HCT116 (cell line): ENCODE measurements at regions not wholly inside any gene's neighbourhood (a gene's known extent, or its start where the extent isn't known, plus 50 kb on each side); places are given as distances from the start of the nearest gene placed in this dataset.

Source experiments
- ATAC-seq: fragments of 200-7000 bp; cut with Tn5 transposase; 2 replicates; pipeline ENCODE4 v1.9.1; 2020; ENCODE audit warnings: mild to moderate bottlenecking, moderate library complexity
- BruUV-seq: library from RNA; stranded (reverse); fragments of 400-500 nt; replicated peaks from 2 replicates; lab custom pipeline; 2021; lab: Mats Ljungman, UMichigan
- CTCF ChIA-PET: fragments of 300-600 bp; sonication (Branson Sonifier 250); formaldehyde crosslinking; loops from one replicate; lab custom pipeline; 2021; ENCODE audit warnings: antibody characterized with exemption; lab: Charles Lee
- POLR2A ChIA-PET: fragments of 300-600, 350-600 bp; sonication (Branson Sonifier 250); formaldehyde crosslinking; loops from one replicate; lab custom pipeline; 2021; ENCODE audit warnings: antibody characterized with exemption; lab: Charles Lee
- RAD21 ChIA-PET, 2 experiments: fragments of 300-600 bp; sonication (Branson Sonifier 250); formaldehyde crosslinking; loops; one replicate each; lab custom pipeline; 2023; ENCODE audit warnings: low total read pairs in 2 of 2; ENCODE audit not compliant: uncharacterized antibody in 2 of 2, unreplicated experiment in 2 of 2, low non-redundant PET in 1 of 2; lab: Charles Lee
- DNase-seq: peaks from one replicate; pipeline ENCODE4 v3.0.0-alpha.2; 2010; ENCODE audit warnings: low read depth, low spot score
- H2AFZ ChIP-seq: fragments of 200-600 bp; shearing (Covaris generic), sonication (generic); 2 replicates; pipeline ENCODE4 v1.6.1; 2017; ENCODE audit warnings: low read depth, mixed run types, mixed read lengths, antibody characterized with exemption, low read length; ENCODE audit not compliant: poor library complexity, severe bottlenecking
- H3K27ac ChIP-seq: 2 replicates; pipeline ENCODE4 v1.5.1; 2012; ENCODE audit warnings: low read depth, low read length
- H3K27me3 ChIP-seq: fragments of 200-600 bp; sonication (generic); 2 replicates; pipeline ENCODE4 v1.6.1; 2016; ENCODE audit warnings: mixed run types, low read length, mixed read lengths; ENCODE audit not compliant: insufficient read depth
- H3K36me3 ChIP-seq, 2 experiments: fragments of 200-500 bp in 1 of 2; fragments of 200-600 bp in 1 of 2; sonication (Bioruptor generic) in 1 of 2; sonication (generic) in 1 of 2; 2 replicates each; pipeline versions ENCODE4 v1.5.1 to v1.6.1; 2014 to 2016; ENCODE audit warnings: low read length in 2 of 2, inconsistent platforms in 1 of 2, mixed read lengths in 1 of 2, mixed run types in 1 of 2; ENCODE audit not compliant: insufficient read depth in 2 of 2, control insufficient read depth in 1 of 2
- H3K4me1 ChIP-seq, 2 experiments: fragments of 200-600 bp in 1 of 2; sonication (generic) in 1 of 2; 2 replicates each; pipeline versions ENCODE4 v1.5.1 to v1.6.1; 2012 to 2017; ENCODE audit warnings: low read length in 2 of 2, inconsistent platforms in 1 of 2, mild to moderate bottlenecking in 1 of 2, mixed read lengths in 1 of 2, mixed run types in 1 of 2, moderate library complexity in 1 of 2; ENCODE audit not compliant: insufficient read depth in 2 of 2, control insufficient read depth in 1 of 2
- H3K4me2 ChIP-seq: fragments of 200-600 bp; sonication (generic); 2 replicates; pipeline ENCODE4 v1.6.1; 2017; ENCODE audit warnings: mixed run types, low read length, mixed read lengths
- H3K4me3 ChIP-seq, 2 experiments: fragments of 200-600 bp in 1 of 2; sonication (generic) in 1 of 2; replicated peaks in 1 of 2; 2 replicates each; pipeline ENCODE4 v1.5.1; 2011 to 2016; ENCODE audit warnings: low read length in 2 of 2, control low read depth in 1 of 2, low read depth in 1 of 2, mild to moderate bottlenecking in 1 of 2, mixed read lengths in 1 of 2, mixed run types in 1 of 2
- H3K79me2 ChIP-seq: fragments of 200-600 bp; sonication (generic); 2 replicates; pipeline ENCODE4 v1.6.1; 2017; ENCODE audit warnings: mild to moderate bottlenecking, mixed run types, low read length, moderate library complexity, mixed read lengths; ENCODE audit not compliant: insufficient read depth
- H3K9ac ChIP-seq: fragments of 200-600 bp; sonication (generic); 2 replicates; pipeline ENCODE4 v1.6.1; 2016; ENCODE audit warnings: low read length, mixed read lengths
- H3K9me2 ChIP-seq: fragments of 200-600 bp; sonication (generic), shearing (Covaris generic); 2 replicates; pipeline ENCODE4 v1.6.1; 2017; ENCODE audit warnings: mixed run types, mild to moderate bottlenecking, moderate library complexity; ENCODE audit not compliant: insufficient read depth
- H3K9me3 ChIP-seq, 2 experiments: fragments of 200-500 bp in 1 of 2; fragments of 200-600 bp in 1 of 2; sonication (Bioruptor generic) in 1 of 2; sonication (generic) in 1 of 2; 2 replicates each; pipeline ENCODE4 v1.6.1; 2014 to 2017; ENCODE audit warnings: low read length in 2 of 2, mixed read lengths in 2 of 2, inconsistent platforms in 1 of 2, low read depth in 1 of 2, mild to moderate bottlenecking in 1 of 2, mixed run types in 1 of 2, moderate library complexity in 1 of 2; ENCODE audit not compliant: control insufficient read depth in 1 of 2, insufficient read depth in 1 of 2
- H4K20me1 ChIP-seq: fragments of 200-600 bp; sonication (generic), shearing (Covaris generic); 2 replicates; pipeline ENCODE4 v1.6.1; 2017; ENCODE audit warnings: mixed run types, mild to moderate bottlenecking, moderate library complexity; ENCODE audit not compliant: insufficient read depth
- ATF3 ChIP-seq: IDR thresholded peaks from 2 replicates; pipeline ENCODE4 v1.6.1; 2012
- CEBPB ChIP-seq: IDR thresholded peaks from 2 replicates; pipeline ENCODE4 v1.6.1; 2012; ENCODE audit warnings: low read depth
- CTCF ChIP-seq, 3 experiments: fragments of 200-600 bp in 1 of 3; sonication (generic) in 1 of 3; IDR thresholded peaks in 2 of 3; conservative IDR thresholded peaks in 1 of 3; 2 replicates each; pipeline ENCODE4 v1.5.1; 2012 to 2017; ENCODE audit warnings: low read depth in 2 of 3, low read length in 2 of 3, antibody characterized with exemption in 1 of 3, borderline replicate concordance in 1 of 3, control low read depth in 1 of 3, mild to moderate bottlenecking in 1 of 3, mixed read lengths in 1 of 3, mixed run types in 1 of 3, moderate library complexity in 1 of 3; ENCODE audit not compliant: insufficient read depth in 1 of 3
- EGR1 ChIP-seq: IDR thresholded peaks from 2 replicates; pipeline ENCODE4 v1.6.1; 2012; ENCODE audit warnings: low read depth
- ELF1 ChIP-seq: IDR thresholded peaks from 2 replicates; pipeline ENCODE4 v1.6.1; 2012; ENCODE audit warnings: low read depth, borderline replicate concordance
- EZH2 ChIP-seq: fragments of 200-600 bp; sonication (generic); IDR thresholded peaks from 2 replicates; pipeline ENCODE4 v1.6.1; 2017; ENCODE audit warnings: antibody characterized with exemption, mixed run types
- FOSL1 ChIP-seq: IDR thresholded peaks from 2 replicates; pipeline ENCODE4 v1.6.1; 2012; ENCODE audit warnings: low read depth
- POLR2A ChIP-seq: IDR thresholded peaks from 2 replicates; pipeline ENCODE4 v1.7.0; 2011; ENCODE audit warnings: borderline replicate concordance; ENCODE audit not compliant: insufficient read depth, insufficient read length; ENCODE audit errors: extremely low read depth
- RAD21 ChIP-seq: IDR thresholded peaks from 2 replicates; pipeline ENCODE4 v1.6.1; 2012; ENCODE audit warnings: low read depth, mild to moderate bottlenecking
- REST ChIP-seq: IDR thresholded peaks from 2 replicates; pipeline ENCODE4 v1.6.1; 2012; ENCODE audit warnings: low read depth
- SIN3A ChIP-seq: IDR thresholded peaks from 2 replicates; pipeline ENCODE4 v1.6.1; 2012; ENCODE audit warnings: low read depth
- SP1 ChIP-seq: IDR thresholded peaks from 2 replicates; pipeline ENCODE4 v1.6.1; 2012; ENCODE audit warnings: low read depth
- SRF ChIP-seq: IDR thresholded peaks from 2 replicates; pipeline ENCODE4 v1.6.1; 2012; ENCODE audit warnings: low read depth
- TCF7L2 ChIP-seq: IDR thresholded peaks from 2 replicates; pipeline ENCODE4 v1.7.0; 2011; ENCODE audit warnings: borderline replicate concordance, inconsistent platforms; ENCODE audit not compliant: insufficient read depth, insufficient read length; ENCODE audit errors: extremely low read depth
- YY1 ChIP-seq: IDR thresholded peaks from 2 replicates; pipeline ENCODE4 v1.6.1; 2011; ENCODE audit warnings: low read length, low read depth, moderate library complexity, mild to moderate bottlenecking; ENCODE audit not compliant: insufficient replicate concordance; ENCODE audit errors: extremely low read depth
- ZBTB33 ChIP-seq: IDR thresholded peaks from 2 replicates; pipeline ENCODE4 v1.6.1; 2011; ENCODE audit warnings: mild to moderate bottlenecking, low read length, moderate library complexity; ENCODE audit not compliant: insufficient replicate concordance; ENCODE audit errors: extremely low read depth
- ZFX ChIP-seq: fragments of 450-650 bp; IDR thresholded peaks from 2 replicates; pipeline ENCODE4 v1.6.1; 2017
- ZNF274 ChIP-seq: fragments of 200-500 bp; sonication (Bioruptor generic); IDR thresholded peaks from 2 replicates; pipeline ENCODE4 v1.6.1; 2014; ENCODE audit warnings: mild to moderate bottlenecking, low read depth, low read length, inconsistent platforms
- intact Hi-C: fragments of 100-400 bp; cut with micrococcal nuclease; formaldehyde crosslinking; loops from 2 replicates; pipeline ENCODE4 v1.10.0; 2022

- CTCF ChIA-PET: no interaction called here
These were observed 459.4 kb upstream of the PTPRD start for GRCh38 chr9:11072176-11072575.

More at GRCh38 chr9:11072176-11072575, 459.4 kb upstream of the PTPRD start:
- no peaks in the 10 kb centered on the region for H3K36me3 ChIP-seq
- peaks cover 0 to 13% of the 10 kb centered on the region in 2 experiments; a peak in 2 of 4 replicates for H3K9me3 ChIP-seq
- no peaks in the 10 kb centered on the region for H4K20me1 ChIP-seq
- no peak for TF ChIP-seq CTCF (IDR thresholded peaks at IDR 0.05 in 2 of 3, conservative IDR thresholded peaks at IDR 0.05 in 1 of 3; ENCODE audit: borderline replicate concordance in 1 of 3, insufficient read depth in 1 of 3, low read depth in 2 of 3, low read length in 2 of 3)
- no peak for TF ChIP-seq ZBTB33
- no peak for TF ChIP-seq ZNF274
- no peak for TF ChIP-seq SIN3A
- TF ChIP-seq REST: no peak
- no peak for TF ChIP-seq SP1
- TF ChIP-seq ATF3: no peak
- TF ChIP-seq RAD21: no peak
- no peak for TF ChIP-seq ZFX
- no peak for TF ChIP-seq EZH2
- TF ChIP-seq SRF: no peak
- no peak for TF ChIP-seq ELF1
- TF ChIP-seq CEBPB: no peak
- TF ChIP-seq TCF7L2: no peak
- no peak for TF ChIP-seq FOSL1
- no peak for TF ChIP-seq YY1
- TF ChIP-seq POLR2A: no peak
- no peak for TF ChIP-seq EGR1
- H2AFZ ChIP-seq: no peak overlapping the region
- H3K4me3 ChIP-seq: no peak overlapping the region
- no peaks in the 10 kb centered on the region for H3K79me2 ChIP-seq
- no peak overlapping the region for H3K27ac ChIP-seq
- ATAC-seq (no peak), DNase-seq (no peak)
- H3K4me2 ChIP-seq: no peak overlapping the region
- intact Hi-C loops: no loop called here
- ChIA-PET RAD21 (no interaction called here), POLR2A (no interaction called here)
- no TSS peak for BruUV-seq
- H3K9me2 ChIP-seq: no peaks in the 10 kb centered on the region
- H3K4me1 ChIP-seq: no peaks in the 10 kb centered on the region
- H3K9ac ChIP-seq: no peak overlapping the region
- H3K27me3 ChIP-seq: no peaks in the 10 kb centered on the region
